NCI-H1694 treated with DMSO at 0.1 percent for 48 hours (cell line): ENCODE measurements at regions not wholly inside any gene's neighbourhood (a gene's known extent, or its start where the extent isn't known, plus 50 kb on each side); places are given as distances from the start of the nearest gene placed in this dataset.
"Not testable (repeated sequence)": the region's sequence is repeated elsewhere in the genome, so short reads cannot be mapped to it uniquely, and the experiment has no call there.

Experiments
- DNase-seq: peaks from one replicate; lab custom pipeline; 2025; lab: John Stamatoyannopoulos, UW

DNA sequence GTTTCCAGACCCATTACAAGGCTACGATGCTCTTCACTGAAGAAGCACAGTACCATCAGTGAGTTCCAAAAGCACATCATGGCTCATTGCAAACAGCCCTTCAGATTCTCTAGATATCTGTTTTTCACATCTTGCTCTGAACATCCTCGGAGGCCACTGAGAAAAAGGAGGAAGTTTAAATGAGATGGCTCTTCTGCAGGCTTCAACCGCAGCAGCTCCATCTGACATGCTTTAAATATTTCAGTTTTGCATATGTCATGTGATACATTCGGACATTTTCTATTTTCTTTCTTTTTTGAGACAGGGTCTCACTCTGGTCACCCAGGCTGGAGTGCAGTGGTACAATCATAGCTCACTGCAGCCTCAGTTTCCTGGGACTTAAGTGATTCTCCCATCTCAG lies 396.8 kb downstream of the NPIPA8 start:
- DNase-seq = no peak

DNA sequence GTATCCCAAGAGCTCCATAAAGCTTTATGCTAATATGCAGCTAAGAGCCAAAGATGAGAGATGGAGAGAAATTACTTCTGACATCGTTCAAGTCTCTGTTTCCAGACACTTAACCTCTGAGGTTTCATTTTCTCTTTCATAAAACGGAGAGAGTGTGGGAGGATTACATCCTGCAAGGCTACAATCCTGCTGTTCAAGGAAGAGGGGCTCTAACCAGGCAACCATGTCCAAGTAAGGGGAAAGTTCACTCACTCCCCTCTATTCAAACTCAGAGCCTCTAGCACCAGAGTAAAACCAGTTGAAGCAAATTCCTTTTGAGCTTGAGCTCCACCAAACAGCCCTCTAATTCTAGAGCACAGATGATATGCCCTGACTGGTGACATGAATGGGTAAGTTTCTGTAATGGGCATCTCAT lies 397.4 kb downstream of the NPIPA8 start:
- no peak for DNase-seq

DNA sequence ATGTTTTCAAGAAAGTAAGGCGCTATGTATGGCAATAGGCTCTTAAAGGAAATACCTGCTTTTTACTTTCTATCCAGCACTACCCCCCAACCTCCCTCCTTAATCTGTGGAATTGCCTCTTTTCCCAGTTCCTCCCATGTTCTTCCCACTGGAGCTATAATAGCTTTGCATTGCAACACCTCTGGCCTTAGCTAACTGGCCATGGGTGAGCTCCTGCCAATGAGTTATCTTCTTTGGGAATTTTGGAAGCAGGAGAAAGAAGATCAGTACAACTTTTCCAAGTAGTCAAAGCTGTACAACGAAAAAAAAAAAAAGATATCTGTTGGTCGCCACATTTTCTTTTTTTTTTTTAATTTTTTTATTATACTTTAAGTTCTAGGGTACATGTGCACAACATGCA lies 398.0 kb downstream of the NPIPA8 start:
- no peak for DNase-seq

GRCh38 chr16:17936766-17937402 lies 399.7 kb downstream of the NPIPA8 start:
- DNase-seq = no peak

DNA sequence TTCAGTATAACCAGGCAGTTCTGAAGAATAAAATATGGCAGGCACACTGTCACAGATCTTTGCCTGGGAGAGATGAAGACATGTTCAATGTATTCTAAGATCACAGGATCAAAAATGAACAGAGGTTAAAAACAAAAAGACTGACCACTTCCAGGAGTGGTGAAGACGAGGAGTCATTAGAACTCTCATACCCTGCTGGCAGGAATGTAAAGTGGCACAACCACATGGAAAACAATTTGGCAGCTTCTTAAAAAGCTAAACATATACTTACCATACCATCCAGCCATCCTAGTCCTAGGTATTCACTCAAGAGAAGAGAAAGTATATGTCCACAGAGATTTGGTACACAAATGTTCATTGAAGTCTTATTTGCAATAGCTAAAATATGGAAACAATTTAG lies 406.3 kb downstream of the NPIPA8 start:
- DNase-seq = no peak

GRCh38 chr16:17926866-17927399 lies 409.6 kb downstream of the NPIPA8 start:
- DNase-seq = no peak

- DNase-seq = no peak
Observed at GRCh38 chr16:17926461-17926860, 410.1 kb downstream of the NPIPA8 start.

GRCh38 chr16:17925761-17926160 lies 410.8 kb downstream of the NPIPA8 start:
- DNase-seq = no peak

- DNase-seq = no peak
Observed at GRCh38 chr16:17921357-17921978, 415.1 kb downstream of the NPIPA8 start.

DNA sequence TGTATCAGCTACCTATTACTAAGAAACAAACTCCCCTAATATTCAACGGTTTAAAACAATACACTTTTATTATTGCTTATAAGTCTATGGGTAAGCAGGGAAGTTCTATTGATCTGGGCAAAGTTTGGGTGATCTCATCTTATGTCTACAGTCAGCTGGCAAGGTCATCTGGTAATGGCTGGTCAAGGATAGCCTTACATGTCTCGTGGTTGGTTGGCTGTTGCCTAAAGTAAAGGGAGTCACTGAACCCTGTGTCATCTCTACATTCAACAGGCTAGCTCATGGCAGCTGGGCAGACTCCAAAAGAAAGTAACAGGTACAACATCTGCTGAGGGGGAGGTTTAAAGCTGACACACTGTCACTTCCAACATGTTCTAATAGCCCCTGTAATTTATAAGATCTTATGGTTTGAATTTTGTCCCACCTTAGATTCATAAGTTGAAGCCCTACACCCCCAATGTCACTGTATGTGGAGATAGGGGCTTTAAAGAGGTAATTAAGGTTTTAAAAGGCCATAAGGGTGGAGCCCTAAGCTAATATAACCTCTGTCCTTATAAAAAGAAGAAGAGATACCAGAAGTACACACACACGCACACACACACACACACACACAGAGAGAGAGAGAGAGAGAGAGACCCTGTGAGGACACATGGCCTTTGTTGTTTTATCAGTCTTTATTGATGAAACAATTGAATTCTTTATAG lies 419.1 kb downstream of the NPIPA8 start:
- DNase-seq = no peak

GRCh38 chr16:17915791-17916190 lies 420.7 kb downstream of the NPIPA8 start:
- DNase-seq = no peak

DNA sequence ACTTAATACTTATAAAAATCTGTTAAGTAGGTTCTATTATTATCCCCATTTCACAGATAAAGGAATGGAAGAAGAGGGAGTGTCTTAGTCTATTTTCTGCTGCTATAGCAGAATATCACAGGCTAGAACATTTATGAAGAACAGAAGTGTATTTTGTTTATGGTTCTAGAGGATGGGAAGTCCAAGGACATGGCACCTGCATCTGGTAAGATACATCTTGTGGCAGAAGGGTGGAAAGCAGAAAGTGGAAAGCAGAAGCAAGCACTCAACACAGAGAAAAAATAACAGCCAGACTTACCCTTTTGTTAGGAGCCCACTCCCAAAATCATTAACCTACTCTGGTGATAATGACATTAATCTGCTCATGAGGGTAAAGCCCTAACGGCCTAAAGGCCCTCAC lies 422.4 kb downstream of the NPIPA8 start:
- DNase-seq = no peak

- DNase-seq = not testable (repeated sequence)
Observed at GRCh38 chr16:17911578-17911977, 425.0 kb downstream of the NPIPA8 start.

DNA sequence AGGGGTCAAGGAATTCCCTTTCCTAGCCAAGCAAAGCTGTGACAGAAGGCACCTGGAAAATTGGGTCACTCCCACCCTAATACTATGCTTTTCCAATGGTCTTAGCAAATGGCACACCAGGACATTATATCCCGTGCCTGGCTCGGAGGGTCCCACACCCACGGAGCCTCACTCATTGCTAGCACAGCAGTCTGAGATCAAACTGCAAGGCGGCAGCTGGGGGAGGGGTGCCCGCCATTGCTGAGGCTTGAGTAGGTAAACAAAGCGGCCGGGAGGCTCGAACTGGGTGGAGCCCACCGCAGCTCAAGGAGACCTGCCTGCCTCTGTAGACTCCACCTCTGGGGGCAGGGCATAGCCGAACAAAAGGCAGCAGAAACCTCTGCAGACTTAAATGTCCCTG lies 429.9 kb downstream of the NPIPA8 start:
- DNase-seq = not testable (repeated sequence)

- no peak for DNase-seq
Observed at GRCh38 chr16:17901309-17901708, 430.5 kb upstream of the XYLT1 start.

DNA sequence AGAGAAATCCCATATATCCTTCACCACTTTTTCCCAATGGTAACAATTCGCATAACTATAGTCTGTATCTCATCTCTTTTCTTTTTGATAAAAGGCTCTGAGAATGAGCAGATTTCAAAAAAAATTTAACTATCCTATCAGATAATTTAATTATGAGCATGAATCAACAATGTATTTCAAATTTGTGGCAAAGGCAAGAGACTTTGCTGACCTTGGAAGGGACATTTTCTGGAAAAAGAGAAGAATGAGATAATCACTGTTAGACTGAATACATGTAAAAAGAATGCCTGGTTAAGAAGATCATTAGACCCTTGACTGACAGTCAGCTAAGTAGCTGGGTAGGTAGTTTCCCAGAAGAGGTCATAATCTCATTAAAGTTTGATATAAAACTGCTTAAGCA lies 428.4 kb upstream of the XYLT1 start:
- no peak for DNase-seq

DNA sequence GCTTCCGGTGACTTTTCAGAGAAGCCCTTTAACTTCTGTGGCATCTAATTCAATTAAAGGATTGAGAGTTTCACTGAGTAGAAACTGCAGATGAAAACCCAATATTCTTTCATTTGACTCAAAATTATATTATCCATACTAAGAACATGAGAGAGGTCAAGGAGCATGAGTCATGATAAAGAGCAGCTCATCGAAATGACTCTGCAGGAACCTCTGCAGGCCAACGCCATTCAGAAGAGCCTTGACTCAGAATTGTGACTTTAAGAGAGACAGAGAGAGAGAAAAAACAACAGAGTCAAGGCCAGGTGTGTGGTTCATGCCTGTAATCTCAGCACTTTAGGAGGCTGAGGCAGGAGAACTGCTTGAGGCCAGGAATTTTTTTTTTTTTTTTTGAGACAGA lies 417.2 kb upstream of the XYLT1 start:
- no peak for DNase-seq

- no peak for DNase-seq
Observed at GRCh38 chr16:17885659-17886207, 415.0 kb upstream of the XYLT1 start.

DNA sequence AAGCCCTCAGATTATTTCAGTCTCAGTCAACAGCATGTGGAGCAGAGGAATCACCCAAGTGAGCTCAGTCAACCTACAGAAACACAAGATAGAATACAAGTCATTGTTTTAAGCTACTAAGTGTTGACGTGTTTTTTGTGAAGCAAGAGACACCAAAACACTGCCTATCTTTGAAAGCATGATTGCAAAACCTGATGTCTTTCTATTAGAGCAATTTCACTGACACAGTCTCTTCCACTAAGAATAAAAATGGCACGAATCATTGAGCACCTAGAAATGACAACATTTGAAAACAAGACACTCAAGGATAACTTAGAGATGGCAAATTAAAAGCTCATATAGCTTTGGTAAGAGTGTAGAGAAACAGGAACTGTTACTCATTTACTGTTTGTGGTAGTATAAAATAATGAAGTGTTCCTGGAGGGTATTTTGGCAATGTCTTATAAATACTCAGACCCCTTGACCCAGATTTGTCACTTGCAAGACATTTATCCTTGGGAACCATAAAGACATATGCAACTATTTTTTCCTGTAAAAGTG lies 407.1 kb upstream of the XYLT1 start:
- no peak for DNase-seq

DNA sequence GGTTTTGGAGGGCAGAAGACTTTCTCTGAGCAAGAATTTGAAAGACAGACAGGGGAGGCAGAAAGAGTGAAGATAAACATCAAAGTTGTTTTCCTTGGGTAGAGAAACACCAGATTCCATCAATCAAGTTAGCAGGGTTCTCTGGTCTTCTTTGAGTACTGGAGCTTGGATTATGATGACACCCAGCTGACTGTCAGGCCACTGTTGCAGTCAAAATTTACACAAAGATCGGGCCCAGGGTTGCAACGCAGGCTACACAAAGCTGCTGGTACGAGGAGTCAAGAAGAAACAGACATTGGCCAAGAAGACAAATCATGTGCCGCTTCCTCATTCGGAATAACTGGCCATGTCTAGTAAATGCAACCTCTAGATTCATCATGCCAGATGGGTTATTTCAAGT lies 396.2 kb upstream of the XYLT1 start:
- DNase-seq = no peak

GRCh38 chr16:17861981-17862479 lies 391.3 kb upstream of the XYLT1 start:
- DNase-seq = no peak

DNA sequence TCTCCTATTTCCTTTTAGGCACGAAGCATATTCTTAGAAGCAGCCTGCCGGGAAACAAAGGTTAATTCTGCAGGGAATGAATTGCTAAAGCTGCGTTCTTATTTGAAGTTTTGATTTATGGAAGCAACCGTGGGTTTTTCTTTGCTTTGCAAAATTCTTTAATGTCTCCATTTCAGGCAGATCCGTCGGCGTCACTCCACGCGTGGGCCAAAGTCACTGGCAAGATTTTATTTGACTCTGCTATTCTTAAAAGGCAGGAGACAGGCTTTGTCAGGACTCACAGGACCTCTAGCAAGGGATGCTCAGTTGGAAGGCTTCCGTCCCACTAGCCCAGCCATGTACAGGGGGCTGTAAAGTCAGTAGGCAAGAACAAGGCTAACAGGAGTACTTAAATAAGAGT lies 387.3 kb upstream of the XYLT1 start:
- DNase-seq = no peak
